Activated CD4-positive, alpha-beta T cell treated with anti-CD3 and anti-CD28 coated beads, Interleukin-2, amount 50 U/mL, for 48 hours (primary cell): ENCODE measurements at regions not wholly inside any gene's neighbourhood (a gene's known extent, or its start where the extent isn't known, plus 50 kb on each side); places are given as distances from the start of the nearest gene placed in this dataset.
"Not testable (repeated sequence)": the region's sequence is repeated elsewhere in the genome, so short reads cannot be mapped to it uniquely, and the experiment has no call there.

Experiments
- DNase-seq, 2 experiments: peaks; one replicate each; pipeline ENCODE4 v3.0.0-alpha.2; 2020

- not testable (repeated sequence) for DNase-seq
Measured at GRCh38 chr15:20259559-20260190, 281.9 kb downstream of the GOLGA6L6 start.

GRCh38 chr15:20256394-20256793, 285.2 kb downstream of the GOLGA6L6 start:
- not testable (repeated sequence) for DNase-seq

GRCh38 chr15:20255641-20256040, 286.0 kb downstream of the GOLGA6L6 start:
- not testable (repeated sequence) for DNase-seq

- DNase-seq, result not testable (repeated sequence)
Measured at GRCh38 chr15:20253047-20253615, 288.5 kb downstream of the GOLGA6L6 start.

GRCh38 chr15:20252040-20252439, 289.6 kb downstream of the GOLGA6L6 start:
- not testable (repeated sequence) for DNase-seq

GRCh38 chr15:20251214-20252005, 290.2 kb downstream of the GOLGA6L6 start:
- not testable (repeated sequence) for DNase-seq

GRCh38 chr15:20250206-20250605, 291.4 kb downstream of the GOLGA6L6 start:
- DNase-seq, result not testable (repeated sequence)

- DNase-seq, result not testable (repeated sequence)
Measured at GRCh38 chr15:20249677-20249970, 292.0 kb downstream of the GOLGA6L6 start.

- not testable (repeated sequence) for DNase-seq
Measured at GRCh38 chr15:20248434-20248833, 293.2 kb downstream of the GOLGA6L6 start.

- DNase-seq, result not testable (repeated sequence)
Measured at GRCh38 chr15:20247137-20247536, 294.5 kb downstream of the GOLGA6L6 start.

- not testable (repeated sequence) for DNase-seq
Measured at GRCh38 chr15:20246624-20247023, 295.0 kb downstream of the GOLGA6L6 start.

GRCh38 chr15:20245856-20246255, 295.7 kb downstream of the GOLGA6L6 start:
- not testable (repeated sequence) for DNase-seq

- not testable (repeated sequence) for DNase-seq
Measured at GRCh38 chr15:20244792-20245191, 296.8 kb downstream of the GOLGA6L6 start.

GRCh38 chr15:20243486-20244240, 297.9 kb downstream of the GOLGA6L6 start:
- DNase-seq, result not testable (repeated sequence)

GRCh38 chr15:20240366-20240917, 301.2 kb downstream of the GOLGA6L6 start:
- DNase-seq, result not testable (repeated sequence)

- not testable (repeated sequence) for DNase-seq
Measured at GRCh38 chr15:20239186-20239585, 302.4 kb downstream of the GOLGA6L6 start.

- not testable (repeated sequence) for DNase-seq
Measured at GRCh38 chr15:20237256-20238020, 304.2 kb downstream of the GOLGA6L6 start.

- not testable (repeated sequence) for DNase-seq
Measured at GRCh38 chr15:20235728-20236127, 305.9 kb downstream of the GOLGA6L6 start.

GRCh38 chr15:20234006-20234540, 307.5 kb downstream of the GOLGA6L6 start:
- DNase-seq, result not testable (repeated sequence)

GRCh38 chr15:20232457-20232856, 309.1 kb downstream of the GOLGA6L6 start:
- DNase-seq, result not testable (repeated sequence)

- DNase-seq, result not testable (repeated sequence)
Measured at GRCh38 chr15:20230656-20231055, 310.9 kb downstream of the GOLGA6L6 start.

- DNase-seq, result not testable (repeated sequence)
Measured at GRCh38 chr15:20228791-20229190, 312.8 kb downstream of the GOLGA6L6 start.
